GM19328 (cell line): ENCODE measurements at regions not wholly inside any gene's neighbourhood (a gene's known extent, or its start where the extent isn't known, plus 50 kb on each side); places are given as distances from the start of the nearest gene placed in this dataset.

Experiments used
- ATAC-seq: cut with Tn5 transposase; IDR thresholded peaks from one replicate; pipeline ENCODE4 v1.9.1; 2021; ENCODE audit warnings: mild to moderate bottlenecking, moderate library complexity; ENCODE audit not compliant: unreplicated experiment

DNA sequence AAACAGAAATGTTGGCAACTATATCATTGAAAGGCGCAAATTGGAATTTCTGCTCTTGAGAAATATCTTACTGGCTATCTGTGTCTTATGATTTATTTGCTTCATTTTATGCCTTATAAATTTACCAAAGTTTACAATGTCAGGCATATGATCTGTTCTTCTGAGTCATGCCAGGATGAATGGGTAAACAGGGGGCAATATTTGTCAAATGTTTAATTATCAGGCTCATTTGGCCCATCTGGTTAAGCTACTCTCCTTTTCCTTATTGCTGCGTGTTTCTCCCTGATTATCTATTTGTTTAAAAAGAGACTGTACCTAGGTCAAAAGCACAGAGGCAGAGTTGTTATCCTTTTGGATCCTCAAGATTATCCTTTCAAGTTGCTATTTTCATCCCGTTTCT is 903.8 kb upstream of the PCDH10 start:
- ATAC-seq, result no peak

GRCh38 chr4:132264176-132264575 is 884.9 kb upstream of the PCDH10 start:
- ATAC-seq, result no peak

GRCh38 chr4:132266374-132266773 is 882.7 kb upstream of the PCDH10 start:
- no peak for ATAC-seq

- ATAC-seq, result no peak
These were observed 881.8 kb upstream of the PCDH10 start for GRCh38 chr4:132267321-132267720.

DNA sequence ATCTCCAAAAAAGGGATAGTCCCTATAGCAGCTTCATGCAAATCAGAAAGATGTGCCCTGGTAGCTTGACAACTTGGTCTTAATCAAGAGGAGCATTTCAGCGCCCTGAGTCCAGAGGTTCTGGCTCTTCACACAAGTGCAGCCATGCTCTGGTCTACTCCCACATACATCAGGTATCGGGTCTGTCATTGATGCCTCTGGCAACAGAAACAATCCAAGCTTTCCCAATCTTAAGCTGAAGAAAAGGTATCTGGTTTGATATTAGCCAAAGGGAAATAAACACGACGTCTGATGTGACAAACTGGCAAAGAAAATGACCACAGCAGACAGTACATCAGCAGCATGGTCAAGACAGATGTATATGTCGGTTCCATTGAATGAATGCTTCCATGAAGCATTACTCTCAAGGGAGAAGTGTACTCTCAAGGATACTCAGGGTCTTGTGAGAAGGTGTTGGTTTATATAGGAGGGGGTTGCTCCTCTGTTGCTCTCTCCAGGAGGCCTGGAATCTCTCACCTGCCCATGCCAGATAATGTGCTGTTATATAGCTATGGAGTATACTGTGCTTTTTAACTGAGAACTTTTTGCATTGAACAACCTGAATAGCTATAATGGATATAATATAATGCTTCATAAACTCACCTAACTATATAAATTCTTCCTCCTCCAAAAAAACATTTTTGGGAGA is 879.6 kb upstream of the PCDH10 start:
- ATAC-seq, result no peak

GRCh38 chr4:132275583-132276121 is 873.4 kb upstream of the PCDH10 start:
- no peak for ATAC-seq

- ATAC-seq, result no peak
These were observed 872.9 kb upstream of the PCDH10 start for GRCh38 chr4:132276185-132276584.

DNA sequence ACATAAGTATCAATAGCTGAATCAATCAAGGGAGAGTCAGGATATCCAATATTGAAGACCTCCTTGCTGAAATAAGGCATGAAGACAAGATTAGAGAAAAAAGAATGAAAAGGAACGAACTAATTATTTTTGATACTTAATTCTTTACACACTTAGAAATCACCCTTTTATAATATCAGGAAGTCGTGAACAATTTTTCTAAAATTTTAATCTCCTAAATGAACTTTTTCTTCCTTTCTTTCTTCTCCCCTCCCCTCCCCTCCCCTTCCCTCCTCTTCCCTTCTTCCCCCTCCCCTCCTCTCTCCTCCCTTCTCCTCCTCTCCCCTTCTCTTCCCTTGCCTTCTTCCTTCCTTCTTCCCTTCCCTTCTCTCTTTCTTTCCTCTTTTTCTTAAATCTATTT is 872.1 kb upstream of the PCDH10 start:
- no peak for ATAC-seq

- no peak for ATAC-seq
These were observed 867.4 kb upstream of the PCDH10 start for GRCh38 chr4:132281733-132282132.

- ATAC-seq, result no peak
These were observed 864.1 kb upstream of the PCDH10 start for GRCh38 chr4:132284910-132285426.

DNA sequence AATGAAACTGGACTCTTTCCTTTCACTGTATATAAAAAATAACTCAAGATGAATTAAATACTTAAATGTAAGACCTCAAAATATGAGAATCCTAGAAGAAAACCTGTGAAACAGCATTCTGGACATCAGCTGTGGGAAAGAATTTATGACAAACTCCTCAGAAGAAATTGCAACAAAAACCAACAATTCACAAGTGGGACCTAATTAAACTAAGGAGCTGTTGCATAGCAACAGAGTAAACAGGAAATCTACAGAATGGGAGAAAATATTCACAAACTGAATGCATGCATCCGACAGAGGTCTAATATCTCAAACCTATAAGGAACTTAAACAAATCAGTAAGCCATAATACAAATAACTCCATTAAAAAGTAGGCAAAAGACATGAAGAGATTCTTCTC is 851.7 kb upstream of the PCDH10 start:
- ATAC-seq, result no peak

GRCh38 chr4:132299841-132300240 is 849.3 kb upstream of the PCDH10 start:
- no peak for ATAC-seq

GRCh38 chr4:132312521-132312920 is 836.6 kb upstream of the PCDH10 start:
- no peak for ATAC-seq

GRCh38 chr4:132313852-132314251 is 835.2 kb upstream of the PCDH10 start:
- no peak for ATAC-seq

DNA sequence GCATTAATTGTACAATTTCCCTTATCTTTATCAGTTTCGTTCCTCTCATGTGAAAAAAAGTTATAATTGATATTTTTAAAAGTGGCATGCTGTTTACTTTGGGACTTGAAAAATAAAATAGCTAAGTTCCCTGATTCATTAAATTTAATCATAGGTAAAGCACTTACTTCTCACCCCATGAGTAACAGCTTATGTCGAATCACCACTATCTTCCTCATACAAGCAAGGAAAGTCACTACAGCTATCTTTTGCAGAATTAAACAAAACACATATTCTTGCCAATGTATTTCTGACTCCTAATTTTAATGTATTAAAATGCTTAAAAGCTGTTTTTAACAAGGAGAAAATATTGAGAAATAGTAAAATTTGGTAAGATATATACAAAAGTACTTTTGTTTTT is 832.4 kb upstream of the PCDH10 start:
- no peak for ATAC-seq

DNA sequence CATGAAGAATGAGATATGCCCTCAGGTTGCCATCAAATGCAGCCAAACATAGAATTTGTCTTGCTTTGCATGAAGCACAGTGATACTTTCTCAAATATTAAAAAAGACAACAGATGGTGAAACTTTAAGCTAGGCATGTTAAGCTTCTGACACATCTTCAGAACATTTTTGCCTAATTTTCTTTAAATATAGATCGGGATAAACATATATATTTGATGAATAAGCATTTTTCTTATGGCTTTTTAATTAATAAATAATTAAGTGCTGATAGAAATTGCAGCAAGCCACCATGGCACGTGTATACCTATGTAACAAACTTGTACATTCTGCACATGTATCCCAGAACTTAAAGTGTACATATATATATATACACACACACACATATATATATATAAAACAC is 831.2 kb upstream of the PCDH10 start:
- no peak for ATAC-seq

GRCh38 chr4:132328761-132329160 is 820.3 kb upstream of the PCDH10 start:
- no peak for ATAC-seq

GRCh38 chr4:132330994-132331393 is 818.1 kb upstream of the PCDH10 start:
- ATAC-seq, result no peak

DNA sequence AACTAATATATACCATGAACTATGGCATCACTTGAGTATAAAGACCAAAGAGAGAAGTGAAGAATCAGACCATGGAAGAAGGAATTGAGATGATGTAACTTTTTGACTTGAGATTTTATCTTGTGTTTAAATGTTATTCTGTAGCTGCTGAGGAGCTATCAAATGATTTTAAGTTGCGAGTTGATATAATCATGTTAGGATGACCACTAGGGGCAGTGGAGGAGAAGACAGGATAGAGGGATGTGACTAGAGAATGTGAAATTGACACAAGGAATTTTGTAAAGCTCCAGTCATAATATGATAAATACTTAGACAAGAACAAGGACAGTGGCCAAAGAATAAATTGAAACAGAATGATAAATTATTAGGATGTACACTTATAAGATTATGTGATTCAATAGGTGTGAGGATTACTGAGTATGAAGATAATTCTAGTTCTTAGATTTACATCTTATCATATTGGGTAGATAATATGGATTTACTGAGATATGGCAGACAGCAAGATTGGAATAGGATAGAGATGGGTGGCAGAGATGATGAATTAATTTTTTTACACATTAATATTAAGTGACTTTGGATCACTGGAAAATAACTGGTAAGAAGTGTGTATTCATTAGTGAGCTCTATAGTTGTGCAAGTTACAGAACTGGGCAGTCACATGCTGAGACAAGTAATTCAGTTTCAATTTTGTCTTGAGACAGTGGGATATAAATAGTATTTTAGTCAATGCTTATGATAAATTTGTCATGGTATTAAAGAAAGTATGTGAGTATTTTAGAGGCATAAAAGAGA is 816.0 kb upstream of the PCDH10 start:
- no peak for ATAC-seq

DNA sequence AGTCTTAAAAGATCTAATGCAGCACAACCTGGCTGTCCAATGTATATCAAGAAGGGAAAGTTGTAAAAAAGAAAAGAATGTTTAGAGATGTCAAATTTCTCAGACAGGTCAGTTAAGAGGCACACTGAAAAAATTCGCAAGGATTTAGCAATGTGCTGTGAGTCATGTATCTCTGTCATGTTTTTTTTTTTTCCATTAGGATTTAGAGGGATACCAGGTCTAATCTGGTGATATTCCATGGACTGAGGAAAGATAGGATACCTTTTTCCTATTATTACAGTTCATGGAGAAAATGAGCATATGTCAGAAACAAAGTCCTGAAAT is 815.4 kb upstream of the PCDH10 start:
- ATAC-seq, result no peak

DNA sequence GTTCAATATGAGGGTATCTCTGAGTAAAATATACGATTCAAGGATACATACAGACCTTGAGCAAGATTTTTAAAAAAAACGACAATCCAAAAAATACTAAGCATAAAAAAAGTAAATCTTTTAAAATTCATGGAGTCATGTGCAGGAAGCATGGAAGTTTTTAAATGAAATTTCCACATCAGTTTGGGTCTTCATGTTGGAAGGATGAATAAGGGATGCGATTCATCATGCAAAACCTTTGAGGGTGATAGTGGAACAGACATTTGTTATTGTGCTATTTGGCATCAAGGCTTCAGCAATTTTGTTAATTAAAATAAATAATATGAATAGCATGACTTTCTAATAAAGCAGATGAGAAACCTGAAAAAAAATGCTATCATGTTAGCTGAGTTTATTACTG is 815.0 kb upstream of the PCDH10 start:
- no peak for ATAC-seq
